ENCODE measurements at regions not wholly inside any gene's neighbourhood (a gene's known extent, or its start where the extent isn't known, plus 50 kb on each side); places are given as distances from the start of the nearest gene placed in this dataset.

- H3K18ac ChIP-seq (ENCODE audit: insufficient read length, low read depth, low read length): no peak overlapping the region
- H2AK5ac ChIP-seq (ENCODE audit: insufficient read length, low read length): no peak overlapping the region
- H3K9ac ChIP-seq (ENCODE audit: extremely low read depth, insufficient read length, low read length): no peak overlapping the region
- no peaks in the 10 kb centered on the region for H3K23me2 ChIP-seq (ENCODE audit: insufficient read length, low read depth, low read length, poor library complexity, severe bottlenecking)
- H4K20me1 ChIP-seq (ENCODE audit: control insufficient read depth, insufficient read depth, insufficient read length): no peaks in the 10 kb centered on the region
- H2AFZ ChIP-seq (ENCODE audit: low read length): no peak overlapping the region
- no peaks in the 10 kb centered on the region for H3K79me1 ChIP-seq (ENCODE audit: insufficient read depth, low read depth, low read length, poor library complexity, severe bottlenecking)
- H2BK5ac ChIP-seq (ENCODE audit: insufficient read length, low read length): no peak overlapping the region
- DNase-seq: no peak
- no peaks in the 10 kb centered on the region for H3K79me2 ChIP-seq (ENCODE audit: insufficient read depth, low read length)
- no peak overlapping the region for H3K23ac ChIP-seq (ENCODE audit: insufficient read length, low read depth, low read length)
- H3T11ph ChIP-seq (ENCODE audit: low read length): no peak overlapping the region
- H3K4me1 ChIP-seq (ENCODE audit: insufficient read depth, low read length): no peaks in the 10 kb centered on the region; the same call in 1 of the 2 replicates
- Mint-ChIP-seq H3K4me3 (no peak overlapping the region), H3K27me3 (ENCODE audit: low read depth) (no peaks in the 10 kb centered on the region), H3K36me3 (ENCODE audit: insufficient read depth in 1 of 3, low read depth in 3 of 3) (no peaks in the 10 kb centered on the region), H3K4me1 (peaks cover 7 to 8% of the 10 kb centered on the region in 2 experiments), H3K9me3 (no peaks in the 10 kb centered on the region; a peak in 1 of 5 replicates), H3K27ac (no peak overlapping the region)
- H4K8ac ChIP-seq (replicated peaks; ENCODE audit: insufficient read length, low read depth, low read length): no peak overlapping the region
- no peak overlapping the region for H2BK15ac ChIP-seq (ENCODE audit: low read depth, low read length)
- no peak overlapping the region for H3K4me2 ChIP-seq (ENCODE audit: insufficient read depth, insufficient read length, low read length)
- H3K56ac ChIP-seq (ENCODE audit: insufficient read length, low read depth, low read length): no peak overlapping the region
- H4K91ac ChIP-seq (ENCODE audit: insufficient read length, low read depth, low read length): no peak overlapping the region
- H3K9me3 ChIP-seq (ENCODE audit: control insufficient read depth, low read depth, low read length): no peaks in the 10 kb centered on the region
- no peaks in the 10 kb centered on the region for H3K27me3 ChIP-seq (ENCODE audit: insufficient read depth, low read length)
- no peak overlapping the region for H3K4ac ChIP-seq (ENCODE audit: low read depth, low read length)
- no peak overlapping the region for H2BK120ac ChIP-seq (ENCODE audit: low read depth, low read length, poor library complexity, severe bottlenecking)
- no peak overlapping the region for H2BK20ac ChIP-seq (ENCODE audit: low read depth, low read length, poor library complexity, severe bottlenecking)
- no peak overlapping the region for H2BK12ac ChIP-seq (ENCODE audit: insufficient read length, low read depth, low read length)
- no peak for TF ChIP-seq CTCF (conservative IDR thresholded peaks at IDR 0.05)
- H4K5ac ChIP-seq (ENCODE audit: insufficient read length, low read depth, low read length): no peak overlapping the region
- H3K27ac ChIP-seq (ENCODE audit: insufficient read length, low read depth, low read length): no peak overlapping the region
- no peak overlapping the region for H3K14ac ChIP-seq (ENCODE audit: insufficient read depth, low read length)
These were observed 110.8 kb downstream of the SUCLA2 start for GRCh38 chr13:47890146-47890814.

Measured in H9 (cell line).